ENCODE measurements at regions not wholly inside any gene's neighbourhood (a gene's known extent, or its start where the extent isn't known, plus 50 kb on each side); places are given as distances from the start of the nearest gene placed in this dataset.
"Not testable (repeated sequence)": the region's sequence is repeated elsewhere in the genome, so short reads cannot be mapped to it uniquely, and the experiment has no call there.

DNA sequence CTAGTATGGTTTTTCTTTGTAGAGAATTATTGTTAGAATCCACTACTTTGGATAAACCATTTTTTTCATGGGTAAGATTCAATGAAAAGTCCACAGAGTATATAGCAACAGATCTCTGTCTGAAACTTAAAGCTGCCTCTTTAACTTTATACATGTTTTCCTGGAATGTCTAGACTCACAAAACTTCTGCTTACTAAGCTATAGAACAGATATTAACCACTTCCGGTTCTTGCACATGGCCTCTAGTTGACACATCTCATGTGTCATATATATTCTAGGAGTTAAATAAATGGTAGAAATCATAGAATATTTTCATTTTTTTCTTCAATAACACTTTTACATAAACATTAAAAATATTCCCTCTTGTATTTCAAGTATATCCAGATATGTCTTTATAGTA, 1693.9 kb downstream of the SI start:
- ATAC-seq (no peak), DNase-seq (no peak)
- H3K4me1 ChIP-seq: no peaks in the 10 kb centered on the region
- intact Hi-C loops (cut with DNase I): no loop called here
- no peaks in the 10 kb centered on the region for H3K27me3 ChIP-seq
- no peak overlapping the region for H3K27ac ChIP-seq
- no peaks in the 10 kb centered on the region for H3K36me3 ChIP-seq
- no peaks in the 10 kb centered on the region for H3K9me3 ChIP-seq
- H3K4me3 ChIP-seq: no peak overlapping the region
- TF ChIP-seq, protein P1, sequence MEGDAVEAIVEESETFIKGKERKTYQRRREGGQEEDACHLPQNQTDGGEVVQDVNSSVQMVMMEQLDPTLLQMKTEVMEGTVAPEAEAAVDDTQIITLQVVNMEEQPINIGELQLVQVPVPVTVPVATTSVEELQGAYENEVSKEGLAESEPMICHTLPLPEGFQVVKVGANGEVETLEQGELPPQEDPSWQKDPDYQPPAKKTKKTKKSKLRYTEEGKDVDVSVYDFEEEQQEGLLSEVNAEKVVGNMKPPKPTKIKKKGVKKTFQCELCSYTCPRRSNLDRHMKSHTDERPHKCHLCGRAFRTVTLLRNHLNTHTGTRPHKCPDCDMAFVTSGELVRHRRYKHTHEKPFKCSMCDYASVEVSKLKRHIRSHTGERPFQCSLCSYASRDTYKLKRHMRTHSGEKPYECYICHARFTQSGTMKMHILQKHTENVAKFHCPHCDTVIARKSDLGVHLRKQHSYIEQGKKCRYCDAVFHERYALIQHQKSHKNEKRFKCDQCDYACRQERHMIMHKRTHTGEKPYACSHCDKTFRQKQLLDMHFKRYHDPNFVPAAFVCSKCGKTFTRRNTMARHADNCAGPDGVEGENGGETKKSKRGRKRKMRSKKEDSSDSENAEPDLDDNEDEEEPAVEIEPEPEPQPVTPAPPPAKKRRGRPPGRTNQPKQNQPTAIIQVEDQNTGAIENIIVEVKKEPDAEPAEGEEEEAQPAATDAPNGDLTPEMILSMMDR (IDR thresholded peaks at IDR 0.05): no peak

DNA sequence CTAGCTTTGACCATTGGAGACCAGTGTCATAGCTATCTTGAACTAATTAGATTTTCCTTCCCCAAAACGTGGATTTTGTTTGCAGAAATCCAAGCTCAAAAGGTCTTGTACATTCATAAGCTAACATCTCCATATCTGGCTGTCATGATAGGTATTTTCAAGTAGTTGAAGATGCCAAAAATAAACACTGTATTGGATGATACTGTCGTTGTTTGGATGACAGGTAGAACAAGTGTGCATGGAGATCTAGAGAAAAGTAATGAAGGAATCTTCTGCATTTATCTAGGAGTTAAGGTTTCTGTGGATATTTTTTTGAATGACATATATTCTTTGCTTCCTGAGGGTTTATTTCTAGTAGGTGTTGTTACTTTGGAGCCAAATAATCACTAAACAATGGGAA, 1696.1 kb downstream of the SI start:
- no peak for ATAC-seq
- Histone ChIP-seq H3K36me3 (no peaks in the 10 kb centered on the region), H3K4me1 (no peaks in the 10 kb centered on the region), H3K4me3 (no peak overlapping the region), H3K27me3 (no peaks in the 10 kb centered on the region), H3K27ac (no peak overlapping the region), H3K9me3 (no peaks in the 10 kb centered on the region)
- intact Hi-C loops (cut with DNase I): no loop called here
- TF ChIP-seq, protein P1 (IDR thresholded peaks at IDR 0.05): no peak
- DNase-seq: no peak

DNA sequence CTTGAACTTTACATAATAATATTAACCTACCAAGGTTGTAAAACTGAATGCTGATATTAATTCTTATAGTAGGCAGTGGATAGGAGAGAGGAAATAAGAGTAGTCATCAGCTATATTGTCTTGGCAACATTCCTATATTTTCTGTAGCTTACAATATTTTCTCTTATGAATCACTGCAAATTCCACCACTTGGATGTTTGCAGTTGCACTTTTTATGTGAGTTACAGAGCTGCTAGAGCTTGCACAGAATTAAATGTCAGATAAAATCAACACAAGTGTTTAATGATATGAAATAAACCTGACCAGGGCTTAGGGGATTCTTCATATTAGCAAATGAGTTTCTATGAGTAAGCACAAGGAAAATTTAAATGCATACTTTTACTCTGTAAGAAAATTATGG, 1710.1 kb downstream of the SI start:
- peaks cover 0 to 6% of the 10 kb centered on the region in 2 donors for H3K9me3 ChIP-seq
- no peaks in the 10 kb centered on the region for H3K4me1 ChIP-seq
- TF ChIP-seq, protein P1 (IDR thresholded peaks at IDR 0.05): no peak
- intact Hi-C loops (cut with DNase I): no loop called here
- H3K27ac ChIP-seq: no peak overlapping the region
- H3K36me3 ChIP-seq: no peaks in the 10 kb centered on the region
- no peak overlapping the region for H3K4me3 ChIP-seq
- DNase-seq: no peak
- H3K27me3 ChIP-seq: no peaks in the 10 kb centered on the region
- no peak for ATAC-seq

DNA sequence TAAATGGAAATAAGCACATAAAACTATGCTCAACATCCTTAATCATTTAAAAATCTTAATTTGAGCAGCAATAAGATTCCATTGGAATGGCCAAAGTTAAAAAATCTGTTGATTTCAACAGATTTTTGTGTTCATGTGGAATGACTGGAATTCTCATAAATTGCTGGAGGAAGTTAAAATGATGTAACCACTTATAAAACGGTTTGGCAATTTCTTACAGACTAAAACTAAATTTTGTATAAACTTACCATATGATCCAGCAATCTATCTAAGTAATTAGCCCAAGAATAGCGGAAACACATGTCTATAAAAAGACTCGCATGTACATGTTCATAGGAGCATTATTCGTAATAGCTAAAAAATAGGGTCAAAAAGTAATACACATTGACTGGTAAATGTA, 1713.6 kb downstream of the SI start:
- ATAC-seq: no peak
- intact Hi-C loops (cut with DNase I): no loop called here

DNA sequence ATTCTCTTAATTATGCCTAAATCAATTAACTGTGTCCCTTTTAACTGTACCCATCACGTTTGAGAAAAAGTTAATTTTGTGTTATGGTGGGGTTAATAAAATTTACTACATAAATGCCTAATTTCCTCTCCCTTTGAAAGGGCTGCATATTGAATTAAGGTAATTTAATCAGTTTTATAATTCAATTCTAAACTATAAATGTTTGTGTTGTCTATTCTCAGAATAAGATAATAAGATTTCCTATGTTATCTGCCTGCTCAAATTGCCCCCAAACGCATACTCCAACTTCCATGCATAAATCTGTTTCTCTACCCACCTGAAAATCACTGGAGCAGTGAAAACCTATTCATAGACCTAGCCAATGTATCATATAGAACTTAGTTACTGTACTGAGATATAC, 1716.1 kb downstream of the SI start:
- DNase-seq: no peak
- TF ChIP-seq, protein P1 (IDR thresholded peaks at IDR 0.05): no peak
- ATAC-seq: no peak
- H3K27me3 ChIP-seq: no peaks in the 10 kb centered on the region
- H3K4me3 ChIP-seq: no peak overlapping the region
- no peaks in the 10 kb centered on the region for H3K36me3 ChIP-seq
- H3K4me1 ChIP-seq: no peaks in the 10 kb centered on the region
- intact Hi-C loops (cut with DNase I): no loop called here
- peaks cover 0 to 12% of the 10 kb centered on the region in 2 donors for H3K9me3 ChIP-seq
- no peak overlapping the region for H3K27ac ChIP-seq

More for the DNA sequence above, 1713.6 kb downstream of the SI start:
- H3K4me1 ChIP-seq: no peaks in the 10 kb centered on the region
- H3K27ac ChIP-seq: no peak overlapping the region
- no peak for DNase-seq
- H3K36me3 ChIP-seq: no peaks in the 10 kb centered on the region
- TF ChIP-seq, protein P1 (IDR thresholded peaks at IDR 0.05): no peak
- H3K4me3 ChIP-seq: no peak overlapping the region
- no peaks in the 10 kb centered on the region for H3K27me3 ChIP-seq
- H3K9me3 ChIP-seq: peaks cover 0 to 7% of the 10 kb centered on the region in 2 donors

DNA sequence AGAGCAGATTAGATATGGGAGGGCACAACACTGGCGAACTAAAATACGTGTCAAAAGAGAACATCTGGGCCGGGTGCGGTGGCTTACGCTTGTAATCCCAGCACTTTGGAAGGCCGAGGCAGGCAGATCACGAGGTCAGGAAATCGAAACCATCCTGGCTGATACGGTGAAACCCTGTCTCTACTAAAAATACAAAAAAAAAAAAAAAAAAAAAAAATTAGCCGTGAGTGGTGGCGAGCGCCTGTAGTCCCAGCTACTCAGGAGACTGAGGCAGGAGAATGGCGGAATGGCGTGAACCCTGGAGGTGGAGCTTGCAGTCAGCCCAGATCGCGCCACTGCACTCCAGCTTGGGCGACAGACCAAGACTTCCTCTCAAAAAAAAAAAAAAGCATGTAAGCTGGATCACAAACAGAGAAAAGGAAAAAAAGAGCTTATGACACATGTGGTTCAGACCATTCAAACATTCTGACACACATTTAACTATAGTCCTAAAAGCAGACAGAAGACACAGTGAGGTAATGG, 1716.9 kb downstream of the SI start:
- peaks cover 0 to 15% of the 10 kb centered on the region in 2 donors for H3K9me3 ChIP-seq
- H3K36me3 ChIP-seq; H3K4me1 ChIP-seq; H3K27ac ChIP-seq; H3K4me3 ChIP-seq; H3K27me3 ChIP-seq; intact Hi-C loops (cut with DNase I); ATAC-seq: not testable (repeated sequence)
- DNase-seq: peak in 1 of 4 donors; percentile 23

Measured in left lung (tissue), 4 donors.